ENCODE measurements at regions not wholly inside any gene's neighbourhood (a gene's known extent, or its start where the extent isn't known, plus 50 kb on each side); places are given as distances from the start of the nearest gene placed in this dataset.

DNA sequence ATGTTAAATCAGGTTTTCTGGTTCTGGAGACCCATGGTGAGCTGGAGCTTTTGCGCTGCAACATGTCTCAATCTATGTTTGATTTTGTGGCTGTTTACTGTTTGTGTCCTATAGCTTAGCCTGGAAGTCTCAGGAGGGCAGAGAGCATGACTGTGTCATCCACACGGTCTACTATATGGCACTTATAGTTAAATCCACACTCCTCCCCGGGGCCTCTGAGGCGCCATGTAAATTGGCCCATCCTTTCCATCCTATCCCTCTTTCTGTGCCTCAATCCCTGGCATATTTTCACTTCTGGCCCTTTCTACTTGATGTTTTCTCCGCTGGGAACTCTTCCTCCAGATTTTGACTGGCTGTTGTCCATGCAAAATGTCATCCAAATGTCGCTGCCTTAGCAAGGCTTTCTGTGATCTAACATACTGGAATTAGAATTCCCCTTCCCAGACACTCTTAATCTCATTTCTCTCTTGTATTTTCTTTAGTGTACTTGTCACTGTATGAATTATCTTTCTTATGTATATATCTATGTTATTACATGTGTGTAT lies 560.8 kb upstream of the RGMA start:
- no peak for DNase-seq (ENCODE audit: low read depth in 2 of 2)

DNA sequence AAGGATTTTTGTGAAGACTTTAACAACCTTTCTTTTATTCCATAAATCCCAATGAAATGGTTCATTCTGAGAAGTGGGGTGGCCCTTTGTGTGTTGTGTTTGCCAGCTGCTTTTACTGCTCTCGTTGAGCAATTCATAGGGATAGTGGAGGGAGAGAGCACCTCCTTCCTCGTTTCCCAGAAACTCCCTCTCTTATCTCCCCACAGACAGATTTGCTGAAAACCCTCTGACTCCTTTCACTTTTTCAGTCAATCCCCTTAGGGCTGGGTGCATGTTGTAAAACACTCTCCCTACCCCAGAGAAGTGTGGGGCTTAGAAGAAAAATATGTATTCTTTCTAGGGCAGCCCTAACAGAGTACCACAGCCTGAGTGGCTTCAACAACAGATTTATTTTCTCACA lies 557.2 kb upstream of the RGMA start:
- DNase-seq (ENCODE audit: low read depth in 2 of 2), result no peak

DNA sequence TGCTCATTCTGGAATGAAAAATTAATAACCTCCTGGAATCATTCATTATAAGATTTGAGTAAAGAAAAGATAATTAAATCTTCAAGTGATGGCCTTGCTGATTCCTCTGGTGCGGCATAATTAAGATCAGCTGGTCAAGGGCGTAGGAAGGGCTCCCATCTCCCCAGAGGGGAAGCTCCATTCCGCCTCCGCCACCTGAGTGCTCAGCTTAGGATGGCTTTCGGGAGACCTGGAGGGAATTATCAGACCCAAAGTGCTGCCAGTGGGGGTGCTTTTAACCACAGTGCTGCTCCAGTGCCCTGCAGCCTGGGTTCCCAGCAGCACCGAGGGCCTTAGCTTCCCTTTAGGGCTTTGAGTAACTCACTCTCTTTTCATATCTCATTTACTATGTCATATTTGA lies 556.6 kb upstream of the RGMA start:
- DNase-seq (ENCODE audit: low read depth in 2 of 2), result no peak

DNA sequence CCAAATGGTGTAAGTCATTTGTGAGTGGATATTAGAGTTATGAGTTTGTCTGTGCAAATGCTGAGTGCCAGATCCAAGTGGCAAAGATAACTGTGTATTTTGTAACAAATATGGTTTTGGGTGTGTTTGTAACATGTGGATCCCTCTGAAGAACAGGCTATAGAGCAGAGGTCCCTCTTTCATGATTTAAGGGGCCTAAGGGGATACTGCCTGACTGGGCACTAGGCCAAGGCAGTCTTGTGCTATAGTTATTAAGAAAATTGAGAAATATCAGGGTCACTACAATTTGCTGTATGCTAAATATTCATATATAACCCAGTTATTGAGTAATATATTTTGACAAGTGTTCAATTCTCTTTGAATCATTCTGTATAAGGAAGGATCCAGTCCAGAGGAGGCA lies 555.6 kb upstream of the RGMA start:
- DNase-seq (ENCODE audit: low read depth in 2 of 2), result no peak

DNA sequence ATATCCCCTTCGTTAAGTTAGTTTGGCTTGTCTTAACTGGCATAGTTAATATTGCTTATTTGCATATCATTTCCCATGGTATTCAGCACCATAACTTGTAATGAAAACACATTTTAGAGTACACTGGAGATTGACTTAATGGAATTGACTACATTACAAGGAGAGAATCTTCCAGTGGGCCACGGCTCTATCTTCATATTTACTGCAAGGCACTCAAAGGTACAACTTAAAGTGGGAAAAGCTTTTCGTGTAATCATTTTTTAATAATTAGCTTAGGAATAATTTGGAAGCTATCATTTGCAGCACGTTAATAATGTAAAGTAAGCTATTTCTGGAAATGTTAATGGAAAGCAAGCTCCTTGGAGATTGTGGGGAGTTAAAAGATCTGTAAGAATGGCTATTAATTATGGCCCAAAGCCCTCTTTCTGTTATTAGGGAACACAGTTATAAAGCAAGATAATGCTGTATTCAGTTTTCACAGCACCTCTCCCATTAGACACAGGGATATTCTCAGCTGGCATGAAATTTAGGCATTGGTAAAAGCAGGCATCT lies 551.5 kb upstream of the RGMA start:
- no peak for DNase-seq (ENCODE audit: low read depth in 2 of 2)

DNA sequence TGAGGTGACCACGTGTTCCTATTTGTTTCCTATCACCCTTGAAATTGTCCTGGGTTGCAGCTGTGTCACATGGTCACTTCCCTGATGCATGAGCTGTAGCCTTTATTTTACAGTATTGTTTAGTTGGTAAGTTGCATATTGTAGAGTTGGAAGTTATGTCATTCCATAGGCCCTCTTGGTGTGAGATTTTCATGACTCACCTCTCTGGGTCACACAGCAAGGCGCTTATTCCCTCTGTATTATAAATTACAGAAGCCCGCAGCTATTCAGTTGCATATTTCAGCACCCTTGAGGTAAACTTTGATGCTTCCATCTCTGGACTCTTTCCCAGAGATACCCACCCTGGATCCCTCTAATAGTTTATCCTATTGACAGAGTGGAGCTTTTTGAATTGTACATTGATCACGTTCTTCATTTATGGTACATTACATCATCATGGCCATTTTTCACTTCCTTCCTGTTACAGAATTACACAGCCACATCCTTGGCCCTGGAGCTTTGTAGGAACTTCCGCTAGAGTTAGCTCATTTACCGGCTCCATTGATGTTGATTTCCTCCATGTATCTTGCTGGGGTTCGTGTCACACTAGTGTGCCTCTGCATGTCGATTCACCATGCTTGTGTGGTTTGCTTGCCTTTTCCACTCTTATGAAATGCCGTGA lies 543.1 kb upstream of the RGMA start:
- DNase-seq (ENCODE audit: low read depth in 2 of 2), result no peak

DNA sequence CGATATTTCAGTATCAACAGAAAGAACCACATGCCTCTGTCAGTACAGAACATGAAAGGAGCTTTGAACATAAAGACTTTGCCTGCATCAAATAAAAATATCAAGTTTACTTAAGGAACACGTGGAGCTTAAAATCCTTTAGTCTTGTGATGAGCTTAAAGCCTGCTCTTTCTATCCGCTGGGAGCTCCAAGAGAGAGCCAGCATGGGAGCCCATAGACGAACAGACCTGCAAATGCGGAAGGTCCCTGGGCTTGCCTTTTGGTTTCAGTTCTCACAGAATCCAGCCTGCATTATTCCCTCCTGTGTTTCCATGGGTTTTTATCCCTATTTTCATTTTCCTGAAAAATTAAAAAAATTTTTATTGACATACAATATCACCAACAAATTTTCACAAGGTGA lies 530.6 kb upstream of the RGMA start:
- DNase-seq (ENCODE audit: low read depth in 2 of 2), result no peak

DNA sequence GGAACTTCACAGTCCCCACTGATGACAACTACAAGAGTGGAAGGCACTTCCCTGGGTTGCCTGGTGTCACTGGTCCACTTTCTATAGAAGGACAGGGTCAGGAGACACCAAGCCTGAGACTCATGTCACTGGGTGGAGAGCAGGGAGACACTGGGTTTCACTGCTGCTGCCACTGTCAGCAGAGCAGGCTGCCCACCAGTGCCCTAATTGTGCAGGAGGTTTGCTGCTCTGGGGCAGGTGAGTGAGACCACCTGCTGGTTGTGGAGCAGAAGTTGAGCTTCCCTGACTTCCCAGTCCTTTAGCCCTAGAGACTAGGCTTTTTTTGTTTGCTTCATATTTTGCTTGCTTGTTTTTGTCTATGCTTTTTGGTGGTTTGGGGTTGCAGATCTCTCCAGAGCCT lies 528.4 kb upstream of the RGMA start:
- no peak for DNase-seq (ENCODE audit: low read depth in 2 of 2)

DNA sequence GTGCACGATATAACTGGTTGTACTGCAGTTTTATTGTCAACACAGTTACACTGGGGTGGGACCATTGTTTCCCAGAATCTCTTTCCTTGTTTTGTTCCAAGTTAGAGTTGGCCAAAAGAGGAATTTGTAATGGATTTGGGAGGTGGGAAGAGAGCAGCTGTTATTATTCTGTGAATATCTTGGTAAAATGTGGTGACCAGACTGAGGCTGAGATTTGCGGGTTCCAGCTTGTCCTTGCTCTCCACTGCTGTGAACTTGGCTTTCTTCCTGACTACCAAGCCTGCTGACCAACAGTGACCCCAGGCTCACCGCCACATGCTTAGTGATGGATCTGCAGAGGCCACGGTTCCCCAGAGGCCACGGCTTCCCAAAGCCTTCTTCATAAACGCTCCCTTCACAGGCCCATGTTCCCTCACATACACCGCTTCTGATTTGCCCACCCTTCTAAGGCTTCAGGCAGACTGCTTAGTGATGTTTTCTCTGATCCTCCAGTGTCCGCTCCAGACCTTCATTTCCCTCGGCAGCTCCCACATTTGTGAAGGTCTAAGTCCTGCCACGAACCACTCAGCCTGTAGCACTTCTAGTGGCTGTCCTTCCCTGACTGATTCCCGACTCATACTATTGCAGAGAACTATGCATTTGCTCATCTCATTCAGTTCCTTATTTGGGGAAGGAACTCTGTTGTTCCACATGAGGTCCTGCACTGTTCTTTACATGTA lies 525.5 kb upstream of the RGMA start:
- DNase-seq (ENCODE audit: low read depth in 2 of 2), result no peak

DNA sequence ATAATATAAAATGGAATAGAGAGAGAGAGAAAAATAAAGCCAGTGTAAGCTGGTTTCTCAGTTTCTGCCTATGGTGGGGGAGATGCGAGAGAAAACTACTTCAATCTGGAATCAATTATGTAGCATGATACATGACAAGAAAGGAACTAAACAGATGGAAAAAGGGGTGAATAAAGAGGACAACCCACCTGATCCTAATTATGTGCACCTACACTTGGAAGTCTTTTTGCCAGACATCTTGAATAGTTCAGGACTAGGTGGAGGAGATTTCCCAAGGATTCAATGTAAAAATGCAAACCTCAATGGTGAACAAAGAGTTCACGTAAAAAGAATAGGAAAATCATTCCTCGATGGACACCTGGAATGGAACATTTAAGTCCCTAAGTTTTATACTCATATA lies 524.4 kb upstream of the RGMA start:
- DNase-seq (ENCODE audit: low read depth in 2 of 2), result no peak

DNA sequence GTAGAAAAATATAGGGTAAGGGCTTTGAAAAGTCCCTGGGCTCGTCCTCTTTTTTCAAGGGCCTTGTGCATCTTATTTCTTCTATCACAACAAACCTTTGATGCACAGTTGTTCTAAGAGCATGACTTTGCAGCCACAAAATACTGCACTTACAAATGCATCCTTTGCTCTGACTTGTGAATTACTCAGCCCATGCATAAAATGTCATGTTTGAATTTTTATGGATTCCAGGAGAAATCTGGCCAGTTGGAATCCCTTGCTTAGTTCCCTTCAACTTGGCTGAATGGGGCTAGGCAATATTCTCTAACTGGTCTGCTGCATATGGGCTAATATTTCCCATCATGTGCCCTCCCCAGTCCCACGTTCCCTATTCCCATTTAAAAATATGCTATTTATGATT lies 523.9 kb upstream of the RGMA start:
- DNase-seq (ENCODE audit: low read depth in 2 of 2), result no peak

DNA sequence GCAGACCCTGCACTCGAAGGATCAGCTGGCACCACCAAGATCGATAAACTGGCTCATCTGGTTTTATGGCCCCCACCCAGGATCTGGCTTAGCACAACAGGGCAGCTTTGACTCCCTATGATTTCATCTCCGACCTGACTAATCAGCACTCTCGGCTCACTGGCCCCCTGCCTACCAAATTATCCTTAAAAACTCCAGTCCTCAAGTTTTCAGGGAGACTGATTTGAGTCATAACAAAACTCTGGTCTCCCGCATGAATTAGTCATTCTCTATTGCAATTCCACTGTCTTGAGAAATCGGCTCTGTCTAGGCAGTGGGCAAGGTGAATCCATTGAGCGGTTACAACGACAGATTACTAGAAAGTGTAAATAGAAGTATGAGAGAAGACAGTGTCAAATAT lies 521.9 kb upstream of the RGMA start:
- DNase-seq (ENCODE audit: low read depth in 2 of 2), result no peak

DNA sequence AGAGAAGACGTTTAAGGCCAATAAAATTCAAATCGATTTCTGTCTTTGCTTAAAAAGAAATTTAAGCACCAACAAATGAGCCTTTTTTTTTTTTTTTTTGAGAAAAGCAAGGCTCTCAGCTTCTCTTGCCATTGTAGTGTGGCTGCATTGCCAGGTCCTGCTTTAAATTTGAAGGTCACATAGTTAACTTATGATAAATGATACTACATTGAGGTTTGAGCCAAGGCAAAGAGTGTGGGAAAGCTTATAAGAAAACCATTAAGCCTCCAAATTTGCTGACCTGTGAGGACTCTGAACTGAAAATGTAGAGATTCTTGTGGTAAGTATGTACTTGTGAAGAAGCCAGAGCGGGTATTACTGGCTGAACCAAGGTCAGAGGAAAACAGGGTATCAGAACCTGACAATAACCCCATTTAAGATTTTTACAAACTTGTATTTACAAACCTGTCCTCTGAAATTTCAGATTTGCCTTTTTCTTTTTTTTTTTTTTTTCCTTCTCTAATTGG lies 519.7 kb upstream of the RGMA start:
- no peak for DNase-seq (ENCODE audit: low read depth in 2 of 2)

DNA sequence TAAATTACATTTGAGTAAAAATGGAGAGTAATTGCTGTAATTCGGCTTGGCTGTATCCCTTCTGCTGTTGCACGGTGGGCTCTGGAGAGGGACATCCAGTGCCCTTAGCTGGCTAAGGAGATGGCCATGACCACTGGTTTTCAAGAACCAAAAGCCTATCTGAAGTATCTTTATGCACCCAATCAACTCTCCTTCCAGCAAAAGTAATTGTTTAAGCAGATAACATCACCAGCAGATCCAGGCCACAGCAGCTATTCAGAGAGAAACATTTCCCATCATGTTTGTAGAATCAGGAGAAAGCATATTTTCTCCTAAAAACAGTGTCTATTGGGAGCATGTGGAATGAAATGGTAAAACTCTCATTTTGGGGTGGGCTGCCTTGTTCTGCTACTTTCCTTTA lies 514.5 kb upstream of the RGMA start:
- DNase-seq (ENCODE audit: low read depth in 2 of 2), result no peak

DNA sequence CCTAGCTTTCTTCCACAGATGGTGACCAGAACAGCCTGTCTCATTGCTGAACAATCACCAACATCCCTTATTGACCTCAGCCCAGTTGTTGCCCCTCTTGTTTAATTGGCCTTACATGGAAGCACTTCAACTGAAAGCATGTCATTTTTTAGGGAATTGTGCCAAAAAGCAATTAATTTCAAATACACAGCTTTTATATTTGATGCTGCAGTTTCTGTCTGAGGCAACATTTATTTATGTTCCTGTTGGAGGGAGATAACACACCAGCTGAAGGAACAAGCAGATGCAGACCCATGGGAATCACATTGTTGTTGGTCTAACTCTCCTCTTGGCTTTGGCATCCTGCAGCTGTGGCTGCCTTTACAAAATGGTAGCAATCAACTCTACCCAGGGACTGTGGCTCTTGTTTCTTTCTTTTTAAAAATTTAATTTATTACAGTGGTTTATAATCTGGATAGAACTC lies 498.1 kb upstream of the RGMA start:
- DNase-seq (ENCODE audit: low read depth in 2 of 2), result no peak

DNA sequence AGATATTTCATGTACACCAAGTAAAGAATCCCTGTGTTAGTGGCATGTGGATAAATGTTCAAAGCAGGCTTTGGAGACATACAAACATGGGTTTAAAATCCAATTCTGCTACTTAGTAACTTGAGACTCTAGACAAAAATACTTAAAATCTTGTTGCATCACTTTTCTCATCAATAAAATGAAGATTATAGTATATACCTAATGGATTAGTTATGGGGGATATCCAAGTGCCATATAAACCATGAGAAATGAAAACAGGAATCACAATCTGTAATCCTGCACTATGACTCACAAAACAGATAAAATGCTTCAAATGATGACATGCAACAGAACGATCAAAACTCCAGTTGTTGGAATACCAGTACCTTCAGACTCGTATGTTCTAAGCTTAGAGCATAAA lies 496.0 kb upstream of the RGMA start:
- no peak for DNase-seq (ENCODE audit: low read depth in 2 of 2)

DNA sequence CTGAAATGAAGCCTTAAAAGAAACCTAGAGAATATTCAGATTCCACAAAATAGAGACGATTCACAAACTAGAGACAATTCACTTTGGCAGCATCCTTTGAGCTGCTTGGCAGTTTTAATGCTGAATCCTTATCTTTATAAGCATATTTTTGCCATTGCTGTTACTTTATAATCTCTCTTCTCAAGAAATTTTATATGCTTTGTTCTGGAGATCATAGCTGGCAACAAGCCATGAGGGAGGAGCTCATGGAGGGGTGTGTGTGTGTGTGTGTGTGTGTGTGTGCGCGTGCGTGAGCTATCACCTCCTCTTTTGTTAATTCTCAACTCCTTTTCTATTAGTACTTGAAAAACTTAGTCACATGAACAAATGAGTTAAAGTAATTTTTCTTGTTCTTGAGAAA lies 495.0 kb upstream of the RGMA start:
- no peak for DNase-seq (ENCODE audit: low read depth in 2 of 2)

DNA sequence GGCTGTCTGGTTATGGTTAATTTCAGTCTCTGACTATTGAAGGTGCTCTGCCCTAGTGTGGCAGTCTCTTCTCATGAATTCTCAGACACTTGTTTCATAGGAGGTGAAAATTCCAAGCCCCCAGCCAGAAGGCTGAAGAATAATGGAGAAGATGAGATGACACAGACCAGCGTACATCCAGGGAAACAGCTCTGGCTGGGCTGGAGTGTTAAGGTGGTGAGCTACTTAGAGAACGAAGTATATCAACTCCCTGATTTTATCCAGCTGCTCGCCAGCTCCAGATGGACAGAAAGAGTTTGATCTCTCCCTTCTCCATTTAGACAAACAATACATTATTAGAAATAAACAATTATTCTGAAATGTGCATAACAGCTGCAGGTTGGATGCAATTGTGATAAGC lies 494.5 kb upstream of the RGMA start:
- no peak for DNase-seq (ENCODE audit: low read depth in 2 of 2)

DNA sequence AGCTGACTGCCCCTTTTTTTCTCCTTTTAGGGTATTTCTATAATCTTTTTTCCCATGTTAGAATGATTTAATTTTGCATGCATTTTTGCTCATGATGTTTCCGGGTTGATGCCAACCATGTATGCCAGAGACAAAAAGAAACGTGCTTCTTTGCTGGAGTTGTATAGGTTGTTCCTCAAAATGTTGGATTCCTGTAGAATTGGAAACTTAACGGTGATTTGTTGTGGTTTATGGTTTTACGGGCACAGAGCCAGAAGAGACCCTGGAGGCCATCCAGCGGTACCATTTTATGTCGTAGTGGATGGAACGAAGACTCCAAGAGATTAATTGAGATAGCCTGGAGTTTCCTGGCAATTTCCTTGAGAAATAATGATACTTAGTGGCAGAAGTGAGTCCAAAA lies 481.5 kb upstream of the RGMA start:
- DNase-seq (ENCODE audit: low read depth in 2 of 2), result no peak

DNA sequence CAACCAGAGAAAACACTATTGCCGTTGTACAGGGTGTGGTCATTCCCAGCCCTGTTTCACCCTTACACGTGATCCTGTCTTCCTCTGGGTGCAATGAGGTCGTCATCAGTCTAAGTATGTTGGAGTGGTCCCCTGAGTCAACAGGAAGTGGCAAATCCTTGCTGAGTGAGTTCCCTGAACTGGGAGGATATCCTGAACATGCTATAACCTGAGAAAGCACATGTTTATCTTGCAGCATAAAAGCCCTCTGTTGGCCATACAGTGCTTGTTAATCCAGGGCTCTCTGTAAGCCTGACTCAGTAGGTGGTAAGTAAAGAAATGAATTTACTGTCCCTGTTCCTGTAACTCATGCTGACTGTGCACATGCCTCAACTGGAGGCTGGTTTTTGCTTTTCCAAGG lies 477.8 kb upstream of the RGMA start:
- DNase-seq (ENCODE audit: low read depth in 2 of 2), result no peak

DNA sequence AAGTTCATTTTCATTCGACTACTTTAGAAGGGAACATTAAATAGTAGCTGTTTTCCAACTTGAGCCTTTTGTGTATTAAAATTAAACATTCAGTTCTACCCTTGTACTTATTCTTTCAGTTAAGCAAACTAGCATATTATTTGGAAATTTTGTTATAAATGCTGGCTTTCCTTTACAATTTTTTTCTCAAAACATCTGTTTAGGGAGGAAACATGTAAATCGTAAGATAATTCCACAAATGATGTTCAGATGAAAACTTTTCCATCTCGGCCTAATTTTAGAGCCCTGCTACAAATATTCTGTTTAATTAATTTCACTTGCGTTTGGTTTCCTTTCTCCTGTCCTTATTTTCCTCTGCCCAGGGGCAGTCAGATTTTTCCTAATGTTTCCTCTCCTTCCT lies 476.2 kb upstream of the RGMA start:
- DNase-seq (ENCODE audit: low read depth in 2 of 2), result no peak

DNA sequence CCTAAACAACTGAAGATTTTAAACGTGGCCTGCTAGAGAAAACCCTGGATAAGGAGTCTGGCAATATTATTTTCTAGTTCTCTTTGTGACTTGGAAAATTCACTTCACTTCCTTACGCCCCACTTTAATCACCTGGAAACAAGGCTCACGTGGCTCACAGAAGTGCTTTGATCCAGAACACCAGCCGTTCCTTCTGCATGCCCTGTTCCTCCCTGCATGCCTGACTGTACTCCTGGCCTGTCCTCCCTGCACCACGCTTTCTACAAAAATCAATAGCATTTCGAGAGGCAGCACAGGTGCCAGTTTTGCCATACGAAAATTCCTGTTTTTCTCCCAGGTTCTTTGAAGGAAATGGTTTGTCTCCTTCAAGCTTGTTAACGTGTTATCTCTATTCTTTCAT lies 474.2 kb upstream of the RGMA start:
- no peak for DNase-seq (ENCODE audit: low read depth in 2 of 2)

All from activated CD8-positive, alpha-beta memory T cell treated with anti-CD3 and anti-CD28 coated beads for 4 hours (primary cell).